Breast epithelium (tissue), 4 donors: ENCODE measurements at regions not wholly inside any gene's neighbourhood (a gene's known extent, or its start where the extent isn't known, plus 50 kb on each side); places are given as distances from the start of the nearest gene placed in this dataset.

Source experiments
- DNase-seq, 2 donors: peaks; one replicate each; pipeline ENCODE4 v3.0.0-alpha.2; 2019; ENCODE audit warnings: low spot score in 2 of 2
- H3K27ac ChIP-seq, 2 donors: fragments of 200-600 bp; sonication (generic) in 1 of 2; one replicate each; pipeline ENCODE4 v1.5.1; 2016 to 2019; ENCODE audit warnings: mild to moderate bottlenecking in 1 of 2
- H3K27me3 ChIP-seq, 2 donors: fragments of 200-600 bp; sonication (generic) in 1 of 2; one replicate each; pipeline versions ENCODE4 v1.5.1 to v1.6.0; 2017 to 2019; ENCODE audit warnings: control low read depth in 1 of 2, mild to moderate bottlenecking in 1 of 2
- H3K36me3 ChIP-seq: fragments of 200-600 bp; one replicate; pipeline ENCODE4 v1.5.1; 2019
- H3K4me1 ChIP-seq, 2 donors: fragments of 200-600 bp; sonication (generic); one replicate each; pipeline ENCODE4 v1.5.1; 2016 to 2019; ENCODE audit warnings: control low read depth in 1 of 2
- H3K4me3 ChIP-seq, 3 donors: fragments of 200-600 bp; sonication (generic); 1 replicate in 2 of 3; 2 replicates in 1 of 3; pipeline ENCODE4 v1.5.1; 2016 to 2019; ENCODE audit warnings: mild to moderate bottlenecking in 3 of 3, moderate library complexity in 2 of 3
- H3K9me3 ChIP-seq, 2 donors: fragments of 200-600 bp; sonication (generic) in 1 of 2; one replicate each; pipeline ENCODE4 v1.5.1; 2016 to 2019; ENCODE audit warnings: control low read depth in 1 of 2
- POLR2A ChIP-seq: fragments of 450-650 bp; IDR thresholded peaks from one replicate; pipeline ENCODE4 v1.6.1; 2016; ENCODE audit warnings: antibody characterized with exemption, mild to moderate bottlenecking, moderate library complexity
- POLR2AphosphoS5 ChIP-seq, 3 donors: sonication (generic); formaldehyde crosslinking; IDR thresholded peaks; one replicate each; pipeline ENCODE4 v1.6.1; 2017; ENCODE audit warnings: antibody characterized with exemption in 3 of 3
- intact Hi-C: fragments of 100-400 bp; cut with DNase I; formaldehyde crosslinking; loops from one replicate; pipeline ENCODE4 v1.15.1; 2023; ENCODE audit warnings: low total_unique reads
- TF ChIP-seq, protein P1 (sequence below), 3 donors: fragments of 450-650 bp; IDR thresholded peaks; one replicate each; pipeline ENCODE4 v1.5.1; 2016 to 2017; ENCODE audit warnings: antibody characterized with exemption in 3 of 3, mild to moderate bottlenecking in 3 of 3, moderate library complexity in 3 of 3

DNA sequence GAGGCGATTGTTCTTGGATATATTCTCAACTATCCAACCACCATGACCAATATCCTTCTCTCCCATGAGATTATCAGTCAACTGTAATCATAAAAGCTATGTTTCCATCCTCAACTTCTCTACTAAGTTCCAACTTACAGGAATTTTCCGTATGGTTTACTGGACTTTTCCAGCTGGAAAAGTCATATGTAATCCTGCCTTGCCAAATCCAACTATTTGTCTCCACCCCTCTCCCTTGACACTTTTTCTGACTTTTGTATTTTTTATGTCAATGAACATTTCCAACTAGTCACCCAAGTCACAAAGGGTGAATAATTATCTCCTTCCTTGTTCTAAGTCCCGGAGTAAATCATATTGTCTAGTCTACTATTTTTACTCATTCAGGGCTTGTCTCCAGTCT lies 293.1 kb downstream of the USP25 start:
- Histone ChIP-seq H3K27me3 (no peaks in the 10 kb centered on the region), H3K36me3 (no peaks in the 10 kb centered on the region), H3K9me3 (no peaks in the 10 kb centered on the region), H3K4me3 (no peak overlapping the region), H3K27ac (no peak overlapping the region), H3K4me1 (no peaks in the 10 kb centered on the region)
- no peak for DNase-seq
- TF ChIP-seq POLR2AphosphoS5 (IDR thresholded peaks at IDR 0.05) (no peak), POLR2A (no peak)
- TF ChIP-seq, protein P1, sequence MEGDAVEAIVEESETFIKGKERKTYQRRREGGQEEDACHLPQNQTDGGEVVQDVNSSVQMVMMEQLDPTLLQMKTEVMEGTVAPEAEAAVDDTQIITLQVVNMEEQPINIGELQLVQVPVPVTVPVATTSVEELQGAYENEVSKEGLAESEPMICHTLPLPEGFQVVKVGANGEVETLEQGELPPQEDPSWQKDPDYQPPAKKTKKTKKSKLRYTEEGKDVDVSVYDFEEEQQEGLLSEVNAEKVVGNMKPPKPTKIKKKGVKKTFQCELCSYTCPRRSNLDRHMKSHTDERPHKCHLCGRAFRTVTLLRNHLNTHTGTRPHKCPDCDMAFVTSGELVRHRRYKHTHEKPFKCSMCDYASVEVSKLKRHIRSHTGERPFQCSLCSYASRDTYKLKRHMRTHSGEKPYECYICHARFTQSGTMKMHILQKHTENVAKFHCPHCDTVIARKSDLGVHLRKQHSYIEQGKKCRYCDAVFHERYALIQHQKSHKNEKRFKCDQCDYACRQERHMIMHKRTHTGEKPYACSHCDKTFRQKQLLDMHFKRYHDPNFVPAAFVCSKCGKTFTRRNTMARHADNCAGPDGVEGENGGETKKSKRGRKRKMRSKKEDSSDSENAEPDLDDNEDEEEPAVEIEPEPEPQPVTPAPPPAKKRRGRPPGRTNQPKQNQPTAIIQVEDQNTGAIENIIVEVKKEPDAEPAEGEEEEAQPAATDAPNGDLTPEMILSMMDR (IDR thresholded peaks at IDR 0.05): no peak
- intact Hi-C loops: no loop called here

DNA sequence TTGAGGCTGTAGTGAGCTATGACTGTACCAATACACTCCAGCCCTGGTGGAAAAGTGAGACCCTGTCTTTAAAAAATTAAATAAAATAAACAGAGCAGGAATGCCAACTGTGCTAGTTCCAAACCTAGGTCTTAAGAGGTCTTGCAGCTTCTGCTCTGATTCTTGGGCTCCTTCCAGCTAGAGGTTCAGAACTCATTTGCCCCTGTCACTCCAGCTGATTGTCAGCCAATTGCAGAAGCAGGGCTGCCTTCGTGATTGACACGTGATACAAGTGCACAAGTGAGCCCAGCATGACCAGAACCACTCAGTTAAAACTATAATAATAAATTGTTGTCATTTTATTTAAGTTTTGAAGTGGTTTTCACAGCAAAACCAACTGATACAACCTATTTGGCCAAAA lies 298.4 kb downstream of the USP25 start:
- H3K27ac ChIP-seq: no peak overlapping the region

GRCh38 chr21:16028941-16029464 lies 299.2 kb downstream of the USP25 start:
- intact Hi-C loops: no loop called here
- TF ChIP-seq POLR2AphosphoS5 (IDR thresholded peaks at IDR 0.05) (no peak), POLR2A (no peak)
- TF ChIP-seq, protein P1 (IDR thresholded peaks at IDR 0.05): no peak
- Histone ChIP-seq H3K36me3 (no peaks in the 10 kb centered on the region), H3K4me3 (no peak overlapping the region), H3K9me3 (no peaks in the 10 kb centered on the region), H3K27me3 (no peaks in the 10 kb centered on the region), H3K4me1 (no peaks in the 10 kb centered on the region), H3K27ac (no peak overlapping the region)
- DNase-seq: no peak

More for the DNA sequence above, 298.4 kb downstream of the USP25 start:
- intact Hi-C loops: no loop called here
- TF ChIP-seq POLR2A (no peak), POLR2AphosphoS5 (IDR thresholded peaks at IDR 0.05) (no peak)
- TF ChIP-seq, protein P1 (IDR thresholded peaks at IDR 0.05): no peak
- H3K4me3 ChIP-seq: no peak overlapping the region
- no peaks in the 10 kb centered on the region for H3K36me3 ChIP-seq
- H3K4me1 ChIP-seq: no peaks in the 10 kb centered on the region
- DNase-seq: no peak
- no peaks in the 10 kb centered on the region for H3K27me3 ChIP-seq
- H3K9me3 ChIP-seq: no peaks in the 10 kb centered on the region

DNA sequence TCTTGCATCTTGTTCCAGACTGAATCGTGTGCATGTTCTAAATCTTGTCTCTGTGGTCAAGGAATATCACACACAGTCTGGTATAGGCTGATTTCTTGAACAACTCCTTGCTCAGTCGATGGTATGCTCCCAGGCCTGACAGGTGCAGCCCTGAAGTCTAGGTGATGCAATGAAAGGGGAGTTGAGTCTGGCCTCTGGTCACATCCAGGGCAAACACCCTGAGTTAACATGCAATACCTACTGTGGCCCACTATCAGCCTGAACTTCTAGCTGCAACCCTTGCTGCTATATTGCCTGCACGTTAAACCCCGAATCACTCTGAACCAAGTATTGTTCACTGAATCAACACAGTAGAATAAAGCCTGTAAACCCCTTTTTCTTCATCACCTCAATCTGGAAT lies 303.4 kb downstream of the USP25 start:
- Histone ChIP-seq H3K4me3 (no peak overlapping the region), H3K9me3 (no peaks in the 10 kb centered on the region), H3K27ac (no peak overlapping the region), H3K27me3 (no peaks in the 10 kb centered on the region), H3K4me1 (no peaks in the 10 kb centered on the region), H3K36me3 (no peaks in the 10 kb centered on the region)
- TF ChIP-seq POLR2AphosphoS5 (IDR thresholded peaks at IDR 0.05) (no peak), POLR2A (no peak)
- TF ChIP-seq, protein P1 (IDR thresholded peaks at IDR 0.05): no peak
- intact Hi-C loops: no loop called here
- DNase-seq: no peak

DNA sequence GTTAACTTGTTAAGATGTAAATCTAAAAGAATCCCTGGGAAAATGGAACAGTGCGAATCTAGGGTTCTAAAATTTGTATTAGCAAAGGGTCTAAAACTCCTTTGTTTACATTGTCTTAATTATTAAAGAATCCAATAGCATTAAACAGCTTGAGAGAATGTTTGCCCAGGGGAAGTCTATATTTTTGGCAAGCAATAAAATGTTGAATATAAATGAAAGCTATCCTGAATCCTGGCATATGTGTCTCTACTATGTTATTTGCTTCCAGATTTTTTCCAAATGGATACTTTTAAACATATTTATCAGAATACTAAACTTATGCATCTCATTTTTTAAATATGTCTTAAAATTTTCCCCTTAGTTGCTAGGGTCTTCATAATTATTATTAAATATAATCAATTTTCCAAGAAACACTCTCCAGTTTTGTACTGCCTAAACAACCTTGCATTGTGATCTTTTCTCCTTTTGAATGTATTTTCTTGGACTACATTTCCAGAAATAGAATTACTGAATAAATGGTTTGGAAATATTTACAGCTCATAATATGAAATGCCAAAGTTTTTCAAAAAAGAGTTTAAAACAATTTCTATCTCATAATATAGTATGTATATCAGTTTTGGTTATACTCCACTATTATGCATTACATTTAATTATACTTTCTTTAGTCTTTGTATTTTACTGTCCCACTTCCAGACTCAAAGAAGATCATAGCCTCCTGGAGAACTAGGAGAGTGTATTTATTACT lies 304.8 kb downstream of the USP25 start:
- Histone ChIP-seq H3K4me3 (no peak overlapping the region), H3K4me1 (no peaks in the 10 kb centered on the region), H3K27me3 (no peaks in the 10 kb centered on the region), H3K27ac (no peak overlapping the region), H3K36me3 (no peaks in the 10 kb centered on the region), H3K9me3 (no peaks in the 10 kb centered on the region)
- no peak for DNase-seq
- no peak for TF ChIP-seq POLR2A
- TF ChIP-seq, protein P1 (IDR thresholded peaks at IDR 0.05): no peak
- TF ChIP-seq POLR2AphosphoS5 (IDR thresholded peaks at IDR 0.05): no peak
- intact Hi-C loops: no loop called here
